ENCODE measurements at regions not wholly inside any gene's neighbourhood (a gene's known extent, or its start where the extent isn't known, plus 50 kb on each side); places are given as distances from the start of the nearest gene placed in this dataset.

DNA sequence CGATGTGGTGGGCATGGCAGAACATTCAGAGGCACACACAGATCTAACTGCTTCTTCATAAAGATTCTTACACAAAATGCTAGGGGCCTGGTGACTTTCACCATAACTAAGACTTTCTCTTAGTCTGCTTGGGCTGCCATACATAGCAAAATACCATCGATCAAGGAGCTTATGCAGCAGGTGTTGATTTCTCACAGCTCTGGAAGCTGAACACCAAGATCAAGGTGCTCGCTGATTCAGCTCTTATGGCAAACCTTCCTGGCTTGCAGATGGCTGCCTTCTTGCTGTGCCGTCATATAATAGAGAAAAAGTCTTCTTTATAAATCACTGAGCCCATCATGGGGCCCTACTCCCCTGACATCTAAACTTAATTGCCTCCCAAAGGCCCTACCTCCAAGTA lies 487.3 kb downstream of the AJAP1 start:
- no peaks in the 10 kb centered on the region for H4K20me1 ChIP-seq (replicated peaks; ENCODE audit: insufficient read depth)
- no peaks in the 10 kb centered on the region for H3K4me1 ChIP-seq (ENCODE audit: insufficient read depth)
- Mint-ChIP-seq H3K27me3 (ENCODE audit: insufficient read depth, low read depth, poor library complexity) (peaks cover 10% of the 10 kb centered on the region), H3K9me3 (no peaks in the 10 kb centered on the region), H3K27ac (no peak overlapping the region), H3K36me3 (ENCODE audit: low read depth) (no peaks in the 10 kb centered on the region), H3K4me1 (peaks cover 17% of the 10 kb centered on the region), H3K4me3 (no peak overlapping the region)
- H3K27ac ChIP-seq (ENCODE audit: low read depth), result no peak overlapping the region
- no peaks in the 10 kb centered on the region for H3K27me3 ChIP-seq (ENCODE audit: insufficient read depth)
- DNase-seq (ENCODE audit: low spot score) (no peak), ATAC-seq (no peak)
- H3K9me2 ChIP-seq (ENCODE audit: insufficient read depth), result no peaks in the 10 kb centered on the region
- TF ChIP-seq, protein P1, sequence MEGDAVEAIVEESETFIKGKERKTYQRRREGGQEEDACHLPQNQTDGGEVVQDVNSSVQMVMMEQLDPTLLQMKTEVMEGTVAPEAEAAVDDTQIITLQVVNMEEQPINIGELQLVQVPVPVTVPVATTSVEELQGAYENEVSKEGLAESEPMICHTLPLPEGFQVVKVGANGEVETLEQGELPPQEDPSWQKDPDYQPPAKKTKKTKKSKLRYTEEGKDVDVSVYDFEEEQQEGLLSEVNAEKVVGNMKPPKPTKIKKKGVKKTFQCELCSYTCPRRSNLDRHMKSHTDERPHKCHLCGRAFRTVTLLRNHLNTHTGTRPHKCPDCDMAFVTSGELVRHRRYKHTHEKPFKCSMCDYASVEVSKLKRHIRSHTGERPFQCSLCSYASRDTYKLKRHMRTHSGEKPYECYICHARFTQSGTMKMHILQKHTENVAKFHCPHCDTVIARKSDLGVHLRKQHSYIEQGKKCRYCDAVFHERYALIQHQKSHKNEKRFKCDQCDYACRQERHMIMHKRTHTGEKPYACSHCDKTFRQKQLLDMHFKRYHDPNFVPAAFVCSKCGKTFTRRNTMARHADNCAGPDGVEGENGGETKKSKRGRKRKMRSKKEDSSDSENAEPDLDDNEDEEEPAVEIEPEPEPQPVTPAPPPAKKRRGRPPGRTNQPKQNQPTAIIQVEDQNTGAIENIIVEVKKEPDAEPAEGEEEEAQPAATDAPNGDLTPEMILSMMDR (conservative IDR thresholded peaks at IDR 0.05; ENCODE audit: low read depth in 2 of 2), result no peak
- TF ChIP-seq, protein P2, sequence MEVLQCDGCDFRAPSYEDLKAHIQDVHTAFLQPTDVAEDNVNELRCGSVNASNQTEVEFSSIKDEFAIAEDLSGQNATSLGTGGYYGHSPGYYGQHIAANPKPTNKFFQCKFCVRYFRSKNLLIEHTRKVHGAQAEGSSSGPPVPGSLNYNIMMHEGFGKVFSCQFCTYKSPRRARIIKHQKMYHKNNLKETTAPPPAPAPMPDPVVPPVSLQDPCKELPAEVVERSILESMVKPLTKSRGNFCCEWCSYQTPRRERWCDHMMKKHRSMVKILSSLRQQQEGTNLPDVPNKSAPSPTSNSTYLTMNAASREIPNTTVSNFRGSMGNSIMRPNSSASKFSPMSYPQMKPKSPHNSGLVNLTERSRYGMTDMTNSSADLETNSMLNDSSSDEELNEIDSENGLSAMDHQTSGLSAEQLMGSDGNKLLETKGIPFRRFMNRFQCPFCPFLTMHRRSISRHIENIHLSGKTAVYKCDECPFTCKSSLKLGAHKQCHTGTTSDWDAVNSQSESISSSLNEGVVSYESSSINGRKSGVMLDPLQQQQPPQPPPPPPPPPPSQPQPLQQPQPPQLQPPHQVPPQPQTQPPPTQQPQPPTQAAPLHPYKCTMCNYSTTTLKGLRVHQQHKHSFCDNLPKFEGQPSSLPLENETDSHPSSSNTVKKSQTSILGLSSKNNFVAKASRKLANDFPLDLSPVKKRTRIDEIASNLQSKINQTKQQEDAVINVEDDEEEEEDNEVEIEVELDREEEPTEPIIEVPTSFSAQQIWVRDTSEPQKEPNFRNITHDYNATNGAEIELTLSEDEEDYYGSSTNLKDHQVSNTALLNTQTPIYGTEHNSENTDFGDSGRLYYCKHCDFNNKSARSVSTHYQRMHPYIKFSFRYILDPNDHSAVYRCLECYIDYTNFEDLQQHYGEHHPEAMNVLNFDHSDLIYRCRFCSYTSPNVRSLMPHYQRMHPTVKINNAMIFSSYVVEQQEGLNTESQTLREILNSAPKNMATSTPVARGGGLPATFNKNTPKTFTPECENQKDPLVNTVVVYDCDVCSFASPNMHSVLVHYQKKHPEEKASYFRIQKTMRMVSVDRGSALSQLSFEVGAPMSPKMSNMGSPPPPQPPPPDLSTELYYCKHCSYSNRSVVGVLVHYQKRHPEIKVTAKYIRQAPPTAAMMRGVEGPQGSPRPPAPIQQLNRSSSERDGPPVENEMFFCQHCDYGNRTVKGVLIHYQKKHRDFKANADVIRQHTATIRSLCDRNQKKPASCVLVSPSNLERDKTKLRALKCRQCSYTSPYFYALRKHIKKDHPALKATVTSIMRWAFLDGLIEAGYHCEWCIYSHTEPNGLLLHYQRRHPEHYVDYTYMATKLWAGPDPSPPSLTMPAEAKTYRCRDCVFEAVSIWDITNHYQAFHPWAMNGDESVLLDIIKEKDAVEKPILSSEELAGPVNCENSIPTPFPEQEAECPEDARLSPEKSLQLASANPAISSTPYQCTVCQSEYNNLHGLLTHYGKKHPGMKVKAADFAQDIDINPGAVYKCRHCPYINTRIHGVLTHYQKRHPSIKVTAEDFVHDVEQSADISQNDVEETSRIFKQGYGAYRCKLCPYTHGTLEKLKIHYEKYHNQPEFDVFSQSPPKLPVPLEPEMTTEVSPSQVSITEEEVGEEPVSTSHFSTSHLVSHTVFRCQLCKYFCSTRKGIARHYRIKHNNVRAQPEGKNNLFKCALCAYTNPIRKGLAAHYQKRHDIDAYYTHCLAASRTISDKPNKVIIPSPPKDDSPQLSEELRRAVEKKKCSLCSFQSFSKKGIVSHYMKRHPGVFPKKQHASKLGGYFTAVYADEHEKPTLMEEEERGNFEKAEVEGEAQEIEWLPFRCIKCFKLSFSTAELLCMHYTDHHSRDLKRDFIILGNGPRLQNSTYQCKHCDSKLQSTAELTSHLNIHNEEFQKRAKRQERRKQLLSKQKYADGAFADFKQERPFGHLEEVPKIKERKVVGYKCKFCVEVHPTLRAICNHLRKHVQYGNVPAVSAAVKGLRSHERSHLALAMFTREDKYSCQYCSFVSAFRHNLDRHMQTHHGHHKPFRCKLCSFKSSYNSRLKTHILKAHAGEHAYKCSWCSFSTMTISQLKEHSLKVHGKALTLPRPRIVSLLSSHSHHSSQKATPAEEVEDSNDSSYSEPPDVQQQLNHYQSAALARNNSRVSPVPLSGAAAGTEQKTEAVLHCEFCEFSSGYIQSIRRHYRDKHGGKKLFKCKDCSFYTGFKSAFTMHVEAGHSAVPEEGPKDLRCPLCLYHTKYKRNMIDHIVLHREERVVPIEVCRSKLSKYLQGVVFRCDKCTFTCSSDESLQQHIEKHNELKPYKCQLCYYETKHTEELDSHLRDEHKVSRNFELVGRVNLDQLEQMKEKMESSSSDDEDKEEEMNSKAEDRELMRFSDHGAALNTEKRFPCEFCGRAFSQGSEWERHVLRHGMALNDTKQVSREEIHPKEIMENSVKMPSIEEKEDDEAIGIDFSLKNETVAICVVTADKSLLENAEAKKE (CRISPR knock-in tag; IDR thresholded peaks at IDR 0.05), result no peak
- H3K4me2 ChIP-seq, result no peak overlapping the region
- H3F3A ChIP-seq (replicated peaks; ENCODE audit: low read depth), result no peaks in the 10 kb centered on the region
- H3K79me2 ChIP-seq (replicated peaks; ENCODE audit: insufficient read depth), result no peaks in the 10 kb centered on the region
- H3K36me3 ChIP-seq (ENCODE audit: insufficient read depth), result no peaks in the 10 kb centered on the region; the same call in 1 of the 2 replicates
- H3K4me3 ChIP-seq, result no peak overlapping the region
- no peak overlapping the region for H2AFZ ChIP-seq

DNA sequence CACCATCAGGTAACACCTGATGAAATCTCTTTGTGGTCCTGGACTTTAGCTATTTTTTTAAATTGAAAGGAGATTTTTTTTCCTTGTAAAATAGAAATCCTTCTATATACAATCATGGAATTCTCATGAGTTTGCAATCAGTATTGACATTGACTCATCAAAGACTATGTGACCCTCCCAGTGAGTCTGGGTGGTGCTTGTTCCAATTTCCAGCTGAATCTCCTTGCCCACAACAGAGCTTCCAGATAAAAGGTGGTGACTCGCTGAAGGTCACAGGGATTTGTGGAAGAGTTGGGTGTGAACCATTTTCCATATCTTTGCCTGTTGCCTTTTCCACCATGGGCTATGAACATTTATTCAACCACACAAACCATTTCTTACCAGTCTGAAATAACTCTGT lies 486.6 kb downstream of the AJAP1 start:
- peaks cover 17% of the 10 kb centered on the region for H3K4me1 Mint-ChIP-seq
- H3K4me3 ChIP-seq, result no peak overlapping the region
- H3K27me3 ChIP-seq (ENCODE audit: insufficient read depth), result no peaks in the 10 kb centered on the region
- no peaks in the 10 kb centered on the region for H3F3A ChIP-seq (replicated peaks; ENCODE audit: low read depth)
- H3K79me2 ChIP-seq (replicated peaks; ENCODE audit: insufficient read depth), result no peaks in the 10 kb centered on the region
- ATAC-seq, result no peak
- no peaks in the 10 kb centered on the region; the same call in 2 of the 3 replicates for H3K9me3 Mint-ChIP-seq
- no peaks in the 10 kb centered on the region; the same call in 1 of the 2 replicates for H3K36me3 ChIP-seq (ENCODE audit: insufficient read depth)
- no peak overlapping the region for H3K27ac Mint-ChIP-seq
- H3K36me3 Mint-ChIP-seq (ENCODE audit: low read depth), result no peaks in the 10 kb centered on the region
- H3K4me2 ChIP-seq, result no peak overlapping the region
- DNase-seq (ENCODE audit: low spot score), result no peak
- no peak overlapping the region for H2AFZ ChIP-seq
- H3K4me1 ChIP-seq (ENCODE audit: insufficient read depth), result no peaks in the 10 kb centered on the region
- peaks cover 6% of the 10 kb centered on the region for H3K27me3 Mint-ChIP-seq (ENCODE audit: insufficient read depth, low read depth, poor library complexity)
- no peak overlapping the region for H3K27ac ChIP-seq (ENCODE audit: low read depth)
- no peak overlapping the region for H3K4me3 Mint-ChIP-seq
- H3K9me2 ChIP-seq (ENCODE audit: insufficient read depth), result no peaks in the 10 kb centered on the region
- H4K20me1 ChIP-seq (replicated peaks; ENCODE audit: insufficient read depth), result no peaks in the 10 kb centered on the region
- TF ChIP-seq, protein P3, sequence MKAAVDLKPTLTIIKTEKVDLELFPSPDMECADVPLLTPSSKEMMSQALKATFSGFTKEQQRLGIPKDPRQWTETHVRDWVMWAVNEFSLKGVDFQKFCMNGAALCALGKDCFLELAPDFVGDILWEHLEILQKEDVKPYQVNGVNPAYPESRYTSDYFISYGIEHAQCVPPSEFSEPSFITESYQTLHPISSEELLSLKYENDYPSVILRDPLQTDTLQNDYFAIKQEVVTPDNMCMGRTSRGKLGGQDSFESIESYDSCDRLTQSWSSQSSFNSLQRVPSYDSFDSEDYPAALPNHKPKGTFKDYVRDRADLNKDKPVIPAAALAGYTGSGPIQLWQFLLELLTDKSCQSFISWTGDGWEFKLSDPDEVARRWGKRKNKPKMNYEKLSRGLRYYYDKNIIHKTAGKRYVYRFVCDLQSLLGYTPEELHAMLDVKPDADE (IDR thresholded peaks at IDR 0.05), result no peak
- no peak for TF ChIP-seq ZNF331 (CRISPR knock-in tag; IDR thresholded peaks at IDR 0.05; ENCODE audit: low read depth)
- no peak for TF ChIP-seq EZH2phosphoT487 (IDR thresholded peaks at IDR 0.05; ENCODE audit: unreplicated experiment)
- no peak for TF ChIP-seq NANOG (IDR thresholded peaks at IDR 0.05; ENCODE audit: borderline replicate concordance)
- TF ChIP-seq, protein P4, sequence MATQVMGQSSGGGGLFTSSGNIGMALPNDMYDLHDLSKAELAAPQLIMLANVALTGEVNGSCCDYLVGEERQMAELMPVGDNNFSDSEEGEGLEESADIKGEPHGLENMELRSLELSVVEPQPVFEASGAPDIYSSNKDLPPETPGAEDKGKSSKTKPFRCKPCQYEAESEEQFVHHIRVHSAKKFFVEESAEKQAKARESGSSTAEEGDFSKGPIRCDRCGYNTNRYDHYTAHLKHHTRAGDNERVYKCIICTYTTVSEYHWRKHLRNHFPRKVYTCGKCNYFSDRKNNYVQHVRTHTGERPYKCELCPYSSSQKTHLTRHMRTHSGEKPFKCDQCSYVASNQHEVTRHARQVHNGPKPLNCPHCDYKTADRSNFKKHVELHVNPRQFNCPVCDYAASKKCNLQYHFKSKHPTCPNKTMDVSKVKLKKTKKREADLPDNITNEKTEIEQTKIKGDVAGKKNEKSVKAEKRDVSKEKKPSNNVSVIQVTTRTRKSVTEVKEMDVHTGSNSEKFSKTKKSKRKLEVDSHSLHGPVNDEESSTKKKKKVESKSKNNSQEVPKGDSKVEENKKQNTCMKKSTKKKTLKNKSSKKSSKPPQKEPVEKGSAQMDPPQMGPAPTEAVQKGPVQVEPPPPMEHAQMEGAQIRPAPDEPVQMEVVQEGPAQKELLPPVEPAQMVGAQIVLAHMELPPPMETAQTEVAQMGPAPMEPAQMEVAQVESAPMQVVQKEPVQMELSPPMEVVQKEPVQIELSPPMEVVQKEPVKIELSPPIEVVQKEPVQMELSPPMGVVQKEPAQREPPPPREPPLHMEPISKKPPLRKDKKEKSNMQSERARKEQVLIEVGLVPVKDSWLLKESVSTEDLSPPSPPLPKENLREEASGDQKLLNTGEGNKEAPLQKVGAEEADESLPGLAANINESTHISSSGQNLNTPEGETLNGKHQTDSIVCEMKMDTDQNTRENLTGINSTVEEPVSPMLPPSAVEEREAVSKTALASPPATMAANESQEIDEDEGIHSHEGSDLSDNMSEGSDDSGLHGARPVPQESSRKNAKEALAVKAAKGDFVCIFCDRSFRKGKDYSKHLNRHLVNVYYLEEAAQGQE (IDR thresholded peaks at IDR 0.05; ENCODE audit: unreplicated experiment), result no peak
- no peak for TF ChIP-seq CREB1 (CRISPR knock-in tag; IDR thresholded peaks at IDR 0.05; ENCODE audit: low read depth)
- no peak for TF ChIP-seq EZH2 (IDR thresholded peaks at IDR 0.05; ENCODE audit: low read depth, unreplicated experiment)
- TF ChIP-seq JUNB (IDR thresholded peaks at IDR 0.05; ENCODE audit: unreplicated experiment), result no peak
